DMS 273 treated with DMSO at 0.1 percent for 48 hours (cell line): ENCODE measurements at regions not wholly inside any gene's neighbourhood (a gene's known extent, or its start where the extent isn't known, plus 50 kb on each side); places are given as distances from the start of the nearest gene placed in this dataset.
"Not testable (repeated sequence)": the region's sequence is repeated elsewhere in the genome, so short reads cannot be mapped to it uniquely, and the experiment has no call there.

ENCODE experiments used
- DNase-seq: peaks from one replicate; lab custom pipeline; 2025; lab: John Stamatoyannopoulos, UW

DNA sequence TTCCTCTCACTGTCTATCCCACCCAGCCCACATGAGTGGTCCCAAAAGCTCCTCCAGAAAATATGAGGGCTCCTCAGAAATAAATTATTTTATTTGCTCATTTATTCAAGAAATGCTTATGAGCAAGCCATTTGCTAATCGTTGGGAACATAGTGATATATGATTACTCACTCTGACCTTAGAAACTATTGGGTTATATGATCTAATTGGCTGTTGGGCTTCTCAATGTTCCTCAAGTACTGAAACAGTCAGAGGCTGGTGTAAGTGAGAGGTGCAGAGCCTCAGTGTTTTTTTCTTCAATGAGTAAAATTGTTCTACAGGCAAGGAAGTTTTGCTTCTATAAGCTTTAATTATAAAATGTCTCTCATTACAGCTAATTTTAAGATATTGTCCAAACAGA is 893.8 kb upstream of the INTU start:
- DNase-seq: no peak

DNA sequence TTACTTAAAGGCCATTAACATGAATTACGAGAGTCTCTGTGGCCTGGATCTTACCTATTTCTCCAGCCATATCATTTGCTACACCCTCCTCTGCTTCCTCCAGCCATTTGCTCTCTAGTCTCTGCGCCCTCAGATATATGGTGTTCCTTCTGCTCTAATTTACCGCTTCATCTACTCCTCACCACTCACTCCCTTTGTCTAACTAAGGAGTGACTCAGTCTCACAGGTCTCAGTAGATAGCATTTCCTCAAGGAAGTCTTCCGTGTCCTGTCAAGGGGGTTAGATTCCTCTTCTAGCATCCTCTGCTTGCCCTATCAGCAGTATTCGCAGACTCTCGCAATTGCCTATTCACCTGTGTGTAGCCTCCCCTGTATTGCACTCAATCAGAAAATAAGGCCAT is 892.1 kb upstream of the INTU start:
- DNase-seq: no peak

DNA sequence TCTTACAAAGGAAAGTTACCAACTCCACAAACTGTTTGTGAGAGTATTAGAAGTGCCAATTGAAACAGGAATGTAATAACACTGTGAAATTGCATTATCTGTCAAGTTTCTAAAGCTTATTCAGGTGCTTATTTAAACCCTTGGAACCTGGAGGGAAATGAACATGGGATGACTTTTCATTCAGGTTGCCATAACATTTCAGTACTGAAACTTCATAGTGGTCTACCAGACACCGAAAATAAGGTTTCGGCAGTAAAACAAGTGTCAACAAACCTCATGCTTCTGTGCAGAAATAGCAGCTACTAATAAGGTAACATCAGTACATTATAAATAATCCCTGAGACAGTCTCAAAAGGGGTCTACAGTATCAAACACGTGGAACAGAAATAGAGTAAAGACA is 890.7 kb upstream of the INTU start:
- no peak for DNase-seq

DNA sequence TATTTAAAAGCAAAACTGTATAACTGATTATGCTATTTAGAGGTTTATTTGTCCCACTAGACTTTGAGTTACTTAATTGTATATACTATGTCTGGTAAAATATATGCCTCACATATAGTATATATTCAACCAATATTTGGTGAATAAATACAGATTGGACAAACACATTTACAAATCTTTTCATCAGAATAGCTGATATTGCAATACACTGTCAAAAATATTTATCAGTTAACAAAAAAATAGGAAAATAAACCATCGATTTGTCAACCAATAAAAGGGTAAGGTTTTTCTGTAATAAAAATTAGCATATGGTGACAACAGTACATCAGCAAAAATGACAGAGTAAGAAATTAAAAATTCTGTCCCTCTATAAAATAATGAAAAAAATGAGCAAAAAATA is 889.9 kb upstream of the INTU start:
- no peak for DNase-seq

DNA sequence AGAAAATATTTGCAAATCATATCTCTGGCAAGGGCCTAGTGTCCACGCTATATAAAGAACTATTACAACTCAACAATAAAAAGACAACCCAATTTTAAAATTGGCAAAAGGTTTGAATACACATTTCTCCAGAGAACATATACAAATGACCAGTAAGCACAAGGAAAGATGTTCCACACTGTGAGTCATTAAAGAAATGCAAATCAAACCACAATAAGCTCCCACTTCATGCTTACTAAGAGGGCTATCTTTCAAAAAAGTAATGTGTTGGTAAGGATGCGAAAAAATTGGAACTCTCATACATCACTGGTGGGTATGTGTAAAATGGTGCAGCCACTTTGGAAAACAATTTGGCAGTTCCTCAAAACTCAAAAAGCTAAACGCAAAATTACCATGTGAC is 884.0 kb upstream of the INTU start:
- DNase-seq: no peak

DNA sequence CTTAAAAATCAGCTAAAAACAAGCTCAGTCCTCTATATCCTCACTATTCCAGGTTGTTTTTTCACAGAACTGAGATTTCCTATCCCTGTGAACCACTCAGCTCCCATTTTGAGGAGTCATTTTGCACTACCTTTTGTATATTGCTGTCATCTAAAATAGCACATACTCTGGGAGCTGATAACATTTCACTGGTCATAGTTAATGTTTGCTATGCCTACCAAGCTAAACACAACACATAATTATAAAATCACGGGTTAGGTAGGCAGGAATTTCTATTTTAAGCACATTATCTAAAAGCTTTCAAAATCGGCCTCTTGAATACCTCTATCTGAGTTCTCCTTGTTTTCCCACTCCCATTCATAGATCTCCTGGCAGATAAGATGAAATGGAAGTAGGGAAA is 882.0 kb upstream of the INTU start:
- no peak for DNase-seq

DNA sequence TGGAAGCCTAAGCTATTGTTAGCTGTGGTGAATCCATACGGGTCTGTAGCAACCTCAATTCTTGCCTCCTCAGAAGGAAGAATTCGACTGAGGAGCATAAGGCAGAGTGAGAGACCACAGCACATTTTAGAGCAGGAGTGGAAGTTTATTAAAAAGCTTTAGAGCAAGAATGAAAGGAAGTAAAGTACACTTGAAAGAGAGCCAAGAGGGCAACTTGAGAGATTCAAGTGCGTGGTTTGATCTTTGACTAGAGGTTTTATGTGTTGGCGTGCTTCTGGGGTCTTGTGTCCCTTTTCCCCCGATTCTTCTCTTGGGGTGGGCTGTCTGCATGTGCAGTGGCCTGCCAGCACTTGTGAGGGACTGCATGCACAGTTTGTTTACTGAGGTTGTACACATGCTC is 880.6 kb upstream of the INTU start:
- no peak for DNase-seq

DNA sequence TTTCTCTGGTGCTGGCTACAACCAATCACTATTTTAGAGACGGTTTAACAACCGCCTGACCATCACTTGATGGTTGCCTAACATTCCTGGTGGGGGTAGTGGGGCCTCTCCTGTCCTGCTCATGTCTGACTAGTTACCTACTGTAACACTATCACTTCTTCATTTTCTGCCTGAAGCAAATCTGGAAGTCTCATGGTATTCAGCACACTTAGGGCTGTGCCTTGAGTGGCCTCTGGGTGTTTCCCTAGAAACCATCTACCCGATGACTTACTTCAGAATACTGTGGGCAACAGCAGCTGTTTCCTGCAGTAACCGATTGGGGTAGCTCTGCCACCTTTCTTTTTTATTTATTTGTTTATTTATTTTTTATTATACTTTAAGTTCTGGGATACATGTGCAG is 880.1 kb upstream of the INTU start:
- DNase-seq: no peak

DNA sequence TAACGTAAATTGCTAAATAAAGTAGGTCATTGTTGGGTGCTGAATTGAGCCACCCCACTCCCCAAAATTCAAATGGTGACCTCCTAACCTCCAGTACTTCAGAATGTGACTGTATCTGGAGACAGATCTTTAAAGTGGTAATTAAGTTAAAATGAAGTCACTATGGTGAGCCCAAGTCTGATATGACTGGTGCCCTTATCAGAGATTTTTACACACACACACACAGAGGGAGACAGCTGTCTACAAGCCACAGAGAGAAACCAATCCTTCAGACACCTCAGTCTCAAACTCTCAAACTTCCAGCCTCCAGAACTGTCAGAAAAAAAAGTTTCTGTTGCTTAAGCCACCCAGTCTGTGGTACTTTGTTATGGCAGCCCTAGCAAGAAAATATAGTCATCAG is 879.2 kb upstream of the INTU start:
- DNase-seq: no peak

DNA sequence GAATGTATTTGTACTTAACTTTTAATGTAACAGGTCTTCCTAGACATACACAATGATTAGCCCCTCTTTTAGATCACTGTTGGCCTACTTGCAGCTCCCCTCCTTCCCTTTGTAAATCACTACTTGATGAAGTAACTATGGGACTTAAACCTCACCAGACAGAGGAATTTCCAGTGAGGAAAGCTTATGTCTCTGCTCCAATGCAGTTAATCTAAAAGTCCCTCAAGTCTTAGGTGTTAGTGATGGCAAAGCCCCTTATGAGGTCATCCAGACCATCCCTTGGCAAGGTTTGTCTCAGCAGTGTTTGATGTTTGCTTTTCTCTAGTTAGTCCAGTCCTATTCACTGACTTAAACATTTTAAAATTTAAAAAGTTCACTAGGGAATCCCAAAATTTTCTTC is 877.3 kb upstream of the INTU start:
- no peak for DNase-seq

DNA sequence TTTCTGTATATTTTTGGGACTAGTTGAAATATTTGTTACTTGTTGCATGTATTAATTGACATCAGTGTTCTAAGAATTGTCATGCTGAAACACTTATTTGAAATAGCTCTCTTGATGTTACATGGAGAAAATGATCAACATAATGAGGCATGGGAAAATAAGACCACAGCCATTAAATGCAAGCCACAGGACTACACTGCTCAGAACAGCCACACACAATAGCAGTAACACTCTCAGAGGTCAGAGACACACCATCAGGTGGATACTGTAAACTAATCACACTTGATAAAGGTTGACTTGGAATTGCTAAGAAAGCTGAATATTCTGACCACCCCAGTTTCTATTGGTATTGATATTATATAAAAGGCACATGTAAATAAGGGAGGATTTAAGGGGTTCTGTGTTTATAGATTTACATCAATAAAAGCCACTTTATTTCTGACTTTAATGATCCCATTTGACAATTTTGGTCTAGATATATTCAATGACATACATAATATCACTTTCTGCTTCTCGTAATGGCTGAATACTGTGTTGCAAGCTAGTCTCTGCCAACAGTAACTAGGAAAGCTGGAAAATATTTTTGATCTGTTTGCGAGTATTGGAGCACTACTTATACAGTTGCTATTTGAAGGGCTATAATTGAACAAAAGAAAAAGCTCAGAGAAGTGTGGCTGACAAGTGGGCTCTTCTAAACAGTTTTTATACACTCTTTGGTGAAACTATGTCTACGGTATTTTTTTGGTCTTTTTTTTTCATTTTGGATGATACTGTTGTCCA is 876.5 kb upstream of the INTU start:
- DNase-seq: no peak

DNA sequence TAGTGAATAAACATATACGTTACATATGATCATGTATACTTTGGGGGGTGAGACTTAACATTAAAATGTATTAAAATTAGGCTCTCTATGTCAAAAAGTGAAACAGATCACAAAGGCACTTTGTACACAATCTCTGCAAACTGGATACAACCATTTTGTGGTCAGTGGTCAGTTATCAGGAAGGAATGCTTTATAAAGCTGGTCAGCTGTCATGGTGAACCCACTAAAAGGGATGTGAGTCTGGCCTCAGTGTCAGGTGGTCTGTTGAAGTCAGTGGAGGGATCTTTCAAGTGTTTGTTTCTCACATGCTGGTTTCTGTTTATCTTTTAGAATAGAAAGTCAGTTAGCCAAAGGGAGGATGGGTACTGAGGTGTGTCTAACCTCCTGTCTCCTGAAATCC is 875.5 kb upstream of the INTU start:
- DNase-seq: no peak

DNA sequence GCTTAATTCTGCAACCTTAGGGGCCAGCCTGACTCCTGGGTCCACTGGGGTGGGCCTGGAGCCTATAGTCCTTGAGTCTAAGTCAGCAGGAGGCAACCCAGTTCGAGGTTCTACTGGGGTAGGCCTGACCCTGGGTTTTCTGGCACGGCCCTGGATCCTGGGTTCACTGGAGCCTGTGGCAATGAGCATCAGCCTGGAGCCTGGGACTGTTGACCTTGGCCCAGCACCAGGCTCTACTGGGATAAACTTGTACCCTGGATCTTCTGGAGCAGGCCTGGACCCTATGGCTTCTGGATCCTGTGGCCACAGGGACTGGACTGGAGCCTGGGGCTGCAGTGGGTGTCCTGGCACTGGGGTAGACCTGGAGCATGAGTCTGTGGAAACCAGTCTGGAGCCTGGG is 874.3 kb upstream of the INTU start:
- DNase-seq: no peak

DNA sequence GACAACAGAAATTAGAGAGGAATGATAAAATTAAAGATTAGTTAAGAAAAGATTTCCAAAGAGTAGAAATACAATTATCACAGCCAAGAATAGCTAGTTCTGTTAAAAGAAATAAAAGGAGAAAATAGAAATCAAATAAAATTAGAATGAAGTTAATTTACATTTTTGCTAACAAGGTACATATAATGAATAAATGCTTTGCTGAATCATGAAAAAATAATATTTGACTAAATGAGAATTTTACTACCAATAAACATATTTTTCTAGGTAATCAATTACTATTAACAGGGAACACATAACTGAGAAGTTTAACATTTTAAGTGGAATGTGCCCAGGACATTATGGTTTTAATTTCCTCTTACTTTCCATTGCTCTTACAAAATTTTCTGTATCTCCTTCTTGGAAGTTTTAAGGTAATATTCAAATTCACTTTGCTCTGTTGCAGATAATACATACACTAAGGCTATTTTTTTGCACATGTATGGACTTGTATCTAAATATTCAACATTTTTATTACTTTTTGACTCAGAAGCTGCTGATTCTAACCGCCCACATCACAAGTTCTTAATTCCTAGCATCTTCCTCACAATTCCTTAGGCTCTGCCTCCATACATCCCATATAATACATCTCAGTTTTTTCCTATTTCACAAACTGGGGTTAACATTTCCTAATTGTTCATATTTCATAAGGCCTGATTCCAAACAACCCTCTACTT is 870.7 kb upstream of the INTU start:
- no peak for DNase-seq

DNA sequence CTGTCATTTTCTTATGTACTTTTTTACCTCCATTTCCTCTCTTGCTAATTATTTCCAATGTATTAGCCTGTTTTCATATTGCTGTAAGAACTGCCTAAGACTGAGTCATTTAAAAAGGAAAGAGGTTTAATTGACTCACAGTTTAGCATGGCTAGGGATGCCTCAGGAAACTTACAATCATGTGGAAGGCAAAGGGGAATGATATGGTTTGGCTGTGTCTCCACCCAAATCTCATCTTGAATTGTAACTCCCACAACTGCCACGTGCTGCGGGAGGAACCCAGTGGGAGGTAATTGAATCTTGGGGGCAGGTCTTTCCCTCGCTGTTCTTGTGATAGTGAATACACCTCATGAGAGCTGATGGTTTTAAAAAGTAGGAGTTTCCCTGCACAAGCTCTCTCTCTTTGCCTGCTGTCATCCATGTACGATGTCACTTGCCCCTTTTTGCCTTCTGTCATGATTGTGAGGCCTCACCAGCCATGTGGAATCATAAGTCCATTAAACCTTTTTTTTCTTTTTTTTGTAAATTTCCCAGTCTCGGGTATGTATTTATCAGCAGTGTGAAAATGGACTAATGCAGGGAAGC is 870.0 kb upstream of the INTU start:
- no peak for DNase-seq

DNA sequence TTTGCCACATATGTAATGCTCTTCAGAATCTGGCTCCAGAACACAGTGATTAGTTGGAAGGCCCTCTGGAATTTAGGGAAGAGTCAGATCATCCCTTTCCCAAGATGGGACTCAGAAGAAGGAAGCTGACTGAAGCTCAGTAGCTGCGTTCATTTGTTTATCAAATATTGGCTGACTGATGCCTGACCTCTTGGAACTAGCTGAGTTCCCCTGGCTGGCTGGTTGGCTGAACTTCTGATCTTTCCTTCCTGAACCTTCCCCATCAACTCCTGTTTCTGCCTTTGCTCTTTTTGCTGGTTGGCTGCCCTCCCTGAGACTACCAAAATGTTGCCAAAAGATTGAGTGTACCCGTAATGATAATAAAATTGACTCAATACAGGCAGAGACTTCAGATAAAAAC is 866.5 kb upstream of the INTU start:
- no peak for DNase-seq

DNA sequence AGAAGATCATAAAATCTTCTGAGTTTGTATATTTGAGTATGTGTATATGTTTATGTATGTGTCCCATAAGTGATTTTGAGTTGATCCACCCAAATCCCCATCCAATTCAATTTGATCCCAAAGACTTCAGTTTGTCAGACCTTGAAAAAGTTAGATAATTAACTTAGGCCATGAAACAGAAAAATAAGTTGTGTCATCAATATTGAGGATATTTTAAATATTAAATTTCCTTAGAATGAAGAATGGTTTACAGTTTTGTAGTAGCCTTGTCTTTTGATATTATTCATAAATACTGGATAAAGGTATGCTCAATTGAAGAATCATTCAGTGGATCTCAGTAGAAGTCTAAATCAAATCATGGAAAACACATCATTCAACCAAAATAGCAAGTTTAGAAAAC is 864.4 kb upstream of the INTU start:
- no peak for DNase-seq

DNA sequence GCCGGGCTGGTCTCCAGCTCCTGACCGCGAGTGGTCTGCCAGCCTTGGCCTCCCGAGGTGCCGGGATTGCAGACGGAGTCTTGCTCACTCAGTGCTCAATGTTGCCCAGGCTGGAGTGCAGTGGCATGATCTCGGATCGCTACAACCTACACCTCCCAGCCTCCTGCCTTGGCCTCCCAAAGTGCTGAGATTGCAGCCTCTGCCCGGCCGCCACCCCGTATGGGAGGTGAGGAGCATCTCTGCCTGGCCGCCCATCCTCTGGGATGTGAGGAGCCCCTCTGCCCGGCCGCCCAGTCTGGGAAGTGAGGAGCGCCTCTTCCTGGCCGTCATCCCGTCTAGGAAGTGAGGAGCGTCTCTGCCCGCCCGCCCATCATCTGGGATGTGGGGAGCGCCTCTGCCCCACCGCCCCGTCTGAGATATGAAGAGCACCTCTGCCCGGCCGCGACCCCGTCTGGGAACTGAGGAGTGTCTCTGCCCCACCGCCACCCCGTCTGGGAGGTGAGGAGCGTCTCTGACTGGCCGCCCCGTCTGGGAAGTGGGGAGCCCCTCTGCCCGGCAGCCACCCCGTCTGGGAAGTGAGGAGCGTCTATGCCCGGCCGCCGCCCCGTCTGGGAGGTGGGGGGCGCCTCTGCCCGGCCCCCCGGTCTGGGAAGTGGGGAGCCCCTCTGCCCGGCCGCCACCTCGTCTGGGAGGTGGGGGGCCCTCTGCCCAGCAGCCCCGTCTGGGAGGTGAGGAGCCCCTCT is 861.8 kb upstream of the INTU start:
- DNase-seq: not testable (repeated sequence)

DNA sequence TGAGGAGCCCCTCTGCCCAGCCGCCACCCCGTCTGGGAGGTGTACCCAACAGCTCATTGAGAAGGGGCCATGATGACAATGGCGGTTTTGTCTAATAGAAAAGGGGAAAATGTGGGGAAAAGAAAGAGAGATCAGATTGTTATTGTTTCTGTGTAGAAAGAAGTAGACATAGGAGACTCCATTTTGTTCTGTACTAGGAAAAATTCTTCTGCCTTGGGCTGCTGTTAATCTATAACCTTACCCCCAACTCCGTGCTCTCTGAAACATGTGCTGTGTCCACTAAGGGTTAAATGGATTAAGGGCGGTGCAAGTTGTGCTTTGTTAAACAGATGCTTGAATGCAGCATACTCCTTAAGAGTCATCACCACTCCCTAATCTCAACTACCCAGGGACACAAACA is 861.1 kb upstream of the INTU start:
- not testable (repeated sequence) for DNase-seq

DNA sequence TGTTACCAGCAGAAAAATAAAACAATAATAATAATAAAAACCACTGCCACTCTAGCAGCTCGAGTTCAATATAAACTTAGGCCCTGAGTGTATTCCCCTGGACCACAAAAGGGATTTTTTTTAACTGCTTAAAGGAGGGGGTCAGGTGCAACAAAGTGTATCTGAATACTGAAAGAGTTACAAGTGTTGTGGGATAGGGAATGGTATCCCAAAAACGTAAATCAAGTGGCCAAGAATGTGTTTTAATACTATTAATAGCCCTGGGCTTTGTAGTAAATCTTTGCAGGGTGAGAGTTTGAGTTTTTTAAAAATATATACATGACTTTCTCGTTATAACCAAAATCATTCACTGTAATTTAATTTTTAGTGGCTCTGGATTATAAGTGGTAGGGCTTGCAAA is 860.1 kb upstream of the INTU start:
- DNase-seq: no peak

DNA sequence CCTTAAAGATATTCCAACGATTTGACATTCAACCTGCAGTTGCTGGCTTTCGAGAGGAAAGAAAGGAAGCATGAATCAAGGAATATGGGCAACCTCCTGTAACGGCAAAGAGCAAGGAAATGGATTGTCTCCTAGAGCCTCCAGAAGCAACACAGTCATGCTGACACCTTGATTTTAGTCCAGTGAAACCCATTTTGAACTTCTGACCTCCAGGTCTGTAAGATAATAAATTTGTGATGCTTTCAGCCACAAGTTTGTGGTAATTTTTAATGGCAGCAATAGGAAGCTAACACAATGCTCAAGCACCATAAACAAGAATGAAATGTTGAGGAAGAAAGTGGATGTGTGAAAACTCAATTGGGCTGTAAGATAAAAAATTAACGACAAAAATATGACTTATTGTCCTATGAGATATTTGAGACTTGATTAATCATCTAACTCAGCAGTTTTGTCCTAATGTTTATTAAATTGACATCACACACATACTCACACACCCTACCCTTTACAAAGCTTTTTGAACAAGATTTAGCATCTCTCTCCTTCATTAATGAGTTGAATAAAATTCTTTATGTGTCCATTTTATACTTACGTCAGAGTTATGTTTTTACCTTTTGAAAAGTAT is 857.2 kb upstream of the INTU start:
- no peak for DNase-seq

DNA sequence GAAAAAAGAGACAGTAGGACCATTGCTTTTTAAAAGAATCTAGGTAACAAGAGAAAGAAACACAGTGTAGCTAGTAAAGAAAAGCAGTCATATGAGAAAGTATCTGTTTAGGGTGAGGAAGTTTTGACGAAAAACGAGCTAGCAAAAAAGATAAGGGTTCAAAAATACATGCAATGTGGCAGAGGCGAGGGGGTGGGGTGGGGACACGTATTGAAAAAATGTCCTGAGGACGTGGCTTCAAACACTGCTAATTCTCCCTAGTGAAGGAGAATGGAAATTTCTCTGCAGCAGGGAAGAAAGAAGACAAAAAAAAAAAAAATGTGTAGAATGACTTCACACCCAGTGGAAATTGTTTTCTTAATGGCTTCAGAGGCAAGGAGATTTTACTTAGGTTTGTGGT is 856.4 kb upstream of the INTU start:
- no peak for DNase-seq
